Kidney (tissue), 13 donors: ENCODE measurements at regions not wholly inside any gene's neighbourhood (a gene's known extent, or its start where the extent isn't known, plus 50 kb on each side); places are given as distances from the start of the nearest gene placed in this dataset.

Experiments
- DNase-seq, 5 donors: peaks; one replicate each; pipeline ENCODE4 v3.0.0-alpha.2; 2013 to 2020
- FAIRE-seq: peaks from 2 replicates; lab custom pipeline; 2012; peaks lifted over from hg19 to GRCh38; lab: Jason Lieb, UNC
- H3K27ac ChIP-seq, 2 donors: one replicate each; pipeline ENCODE4 v1.7.0; 2013; ENCODE audit warnings: low read depth in 2 of 2, low read length in 2 of 2, inconsistent platforms in 1 of 2
- H3K27me3 ChIP-seq: one replicate; pipeline ENCODE4 v1.7.1; 2013; ENCODE audit warnings: low read length, inconsistent platforms; ENCODE audit not compliant: control insufficient read depth, insufficient read depth
- H3K36me3 ChIP-seq, 3 donors: one replicate each; pipeline versions ENCODE4 v1.7.0 to v1.7.1; 2013; ENCODE audit warnings: low read length in 3 of 3, control low read depth in 1 of 3, inconsistent platforms in 1 of 3; ENCODE audit not compliant: insufficient read depth in 3 of 3, control insufficient read depth in 2 of 3
- H3K4me1 ChIP-seq, 3 donors: one replicate each; pipeline versions ENCODE4 v1.7.0 to v1.7.1; 2013; ENCODE audit warnings: low read length in 3 of 3, inconsistent platforms in 1 of 3, low read depth in 1 of 3; ENCODE audit not compliant: control insufficient read depth in 2 of 3, insufficient read depth in 2 of 3
- H3K4me3 ChIP-seq, 3 donors: one replicate each; pipeline versions ENCODE4 v1.7.0 to v1.8.1; 2013; ENCODE audit warnings: low read length in 3 of 3, control low read depth in 1 of 3, inconsistent platforms in 1 of 3
- H3K9ac ChIP-seq, 3 donors: one replicate each; pipeline versions ENCODE4 v1.7.0 to v1.7.1; 2013; ENCODE audit warnings: low read length in 3 of 3, control low read depth in 1 of 3, inconsistent platforms in 1 of 3
- H3K9me3 ChIP-seq, 3 donors: one replicate each; pipeline versions ENCODE4 v1.7.0 to v1.7.1; 2013; ENCODE audit warnings: low read length in 3 of 3, control low read depth in 1 of 3, inconsistent platforms in 1 of 3; ENCODE audit not compliant: control insufficient read depth in 2 of 3, insufficient read depth in 1 of 3
- intact Hi-C: fragments of 100-400 bp; cut with DNase I; formaldehyde crosslinking; loops from one replicate; pipeline ENCODE4 v1.11.1; 2022
- TF ChIP-seq, protein P1 (sequence below): IDR thresholded peaks from 3 replicates; pipeline ENCODE4 v1.5.1; 2012; ENCODE audit warnings: mild to moderate bottlenecking, moderate library complexity, borderline replicate concordance; ENCODE audit not compliant: insufficient read depth; ENCODE audit errors: extremely low read depth
- donor health status: control.
- donor health status: control.
- donor health status: control.
- donor health status: control.
- donor health status: control.
- donor health status: DM: yes; HTN: yes; CAD: no.
- donor health status: Normal renal cell carcinoma (clear cell type).

DNA sequence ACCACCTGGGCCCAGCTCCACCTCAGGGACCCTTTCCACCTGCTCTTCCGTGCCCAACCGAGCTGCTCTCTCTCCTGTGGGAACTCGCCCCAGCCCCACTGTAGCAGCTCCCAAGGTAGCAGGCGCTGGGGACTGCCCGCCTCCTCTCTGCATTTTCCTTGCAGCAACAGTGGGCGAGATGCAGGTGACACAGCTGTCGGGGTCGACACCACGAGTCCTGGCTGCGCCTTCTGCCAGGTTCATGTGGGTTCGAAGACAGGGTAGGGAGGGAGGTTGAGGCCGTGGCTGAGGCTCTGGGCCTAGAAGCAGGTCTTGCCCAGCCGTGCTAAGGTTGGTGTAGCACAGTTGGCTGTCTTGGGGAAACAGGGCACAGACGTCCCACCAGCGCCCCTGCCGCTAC lies 245.2 kb upstream of the FSTL5 start:
- TF ChIP-seq, protein P1, sequence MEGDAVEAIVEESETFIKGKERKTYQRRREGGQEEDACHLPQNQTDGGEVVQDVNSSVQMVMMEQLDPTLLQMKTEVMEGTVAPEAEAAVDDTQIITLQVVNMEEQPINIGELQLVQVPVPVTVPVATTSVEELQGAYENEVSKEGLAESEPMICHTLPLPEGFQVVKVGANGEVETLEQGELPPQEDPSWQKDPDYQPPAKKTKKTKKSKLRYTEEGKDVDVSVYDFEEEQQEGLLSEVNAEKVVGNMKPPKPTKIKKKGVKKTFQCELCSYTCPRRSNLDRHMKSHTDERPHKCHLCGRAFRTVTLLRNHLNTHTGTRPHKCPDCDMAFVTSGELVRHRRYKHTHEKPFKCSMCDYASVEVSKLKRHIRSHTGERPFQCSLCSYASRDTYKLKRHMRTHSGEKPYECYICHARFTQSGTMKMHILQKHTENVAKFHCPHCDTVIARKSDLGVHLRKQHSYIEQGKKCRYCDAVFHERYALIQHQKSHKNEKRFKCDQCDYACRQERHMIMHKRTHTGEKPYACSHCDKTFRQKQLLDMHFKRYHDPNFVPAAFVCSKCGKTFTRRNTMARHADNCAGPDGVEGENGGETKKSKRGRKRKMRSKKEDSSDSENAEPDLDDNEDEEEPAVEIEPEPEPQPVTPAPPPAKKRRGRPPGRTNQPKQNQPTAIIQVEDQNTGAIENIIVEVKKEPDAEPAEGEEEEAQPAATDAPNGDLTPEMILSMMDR, result no peak
- H3K4me3 ChIP-seq, result no peak overlapping the region
- no peak overlapping the region for H3K9ac ChIP-seq
- H3K27me3 ChIP-seq, result no peaks in the 10 kb centered on the region
- intact Hi-C loops, result no loop called here
- FAIRE-seq (no peak), DNase-seq (peak in 1 of 5 donors; percentile 68)
- H3K9me3 ChIP-seq, result no peaks in the 10 kb centered on the region
- H3K27ac ChIP-seq, result no peak overlapping the region
- no peaks in the 10 kb centered on the region for H3K4me1 ChIP-seq
- no peaks in the 10 kb centered on the region for H3K36me3 ChIP-seq

DNA sequence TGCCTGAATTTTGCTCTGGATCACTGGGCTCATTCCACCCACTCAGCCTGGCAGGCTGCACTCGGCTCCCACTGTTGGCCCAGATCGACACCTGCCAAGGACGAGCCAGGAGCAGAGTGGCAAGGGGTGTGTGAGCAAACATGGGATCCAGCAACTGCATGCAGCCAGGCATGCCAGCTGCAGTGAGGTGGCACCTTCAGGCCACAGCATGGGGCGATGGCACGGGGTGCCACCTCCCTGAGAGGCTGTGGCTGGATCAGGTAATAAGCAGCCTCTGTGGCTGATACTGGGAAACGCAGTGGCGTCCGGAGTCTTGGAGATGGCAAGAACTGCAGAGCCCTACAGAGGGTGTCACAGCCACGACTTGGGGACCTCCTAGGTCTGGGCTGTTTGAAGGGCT lies 244.5 kb upstream of the FSTL5 start:
- H3K36me3 ChIP-seq, result no peaks in the 10 kb centered on the region
- no peak overlapping the region for H3K27ac ChIP-seq
- DNase-seq (no peak), FAIRE-seq (no peak)
- H3K9ac ChIP-seq, result no peak overlapping the region
- H3K27me3 ChIP-seq, result no peaks in the 10 kb centered on the region
- H3K9me3 ChIP-seq, result no peaks in the 10 kb centered on the region
- TF ChIP-seq, protein P1, result no peak
- no peak overlapping the region for H3K4me3 ChIP-seq
- no peaks in the 10 kb centered on the region for H3K4me1 ChIP-seq
- intact Hi-C loops, result no loop called here

DNA sequence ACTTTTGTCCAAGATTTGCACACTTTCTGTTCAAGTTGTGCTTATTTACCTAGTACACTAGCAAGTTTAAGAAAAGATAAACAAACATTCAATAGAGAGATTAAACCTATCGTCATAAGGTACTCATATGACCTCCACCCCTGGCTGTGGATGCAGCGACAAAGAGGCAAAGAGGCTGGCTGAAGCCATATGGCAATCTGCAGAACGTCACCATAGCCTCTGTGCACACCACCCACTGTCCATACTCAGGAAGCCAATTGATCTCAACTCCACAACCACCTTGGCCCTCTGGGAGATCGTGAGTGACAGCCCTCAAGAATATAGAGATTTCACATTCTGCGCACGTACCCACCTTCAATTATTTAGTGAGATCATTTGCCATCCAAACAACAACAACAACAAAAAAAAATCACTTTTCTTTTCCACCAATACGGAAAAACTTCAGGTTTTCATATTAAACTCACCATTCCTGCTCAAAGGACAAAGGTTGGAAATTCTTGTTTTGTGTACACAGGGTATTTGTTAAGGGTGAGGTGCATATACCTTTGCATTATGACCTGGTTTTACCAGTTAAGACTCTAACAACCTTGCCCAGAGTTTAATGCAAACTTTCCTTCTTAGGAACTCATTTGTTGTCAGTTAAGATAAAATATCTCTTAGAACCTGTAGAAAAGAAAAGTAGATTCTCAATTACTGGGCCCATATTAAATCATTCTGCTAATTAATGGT lies 243.0 kb upstream of the FSTL5 start:
- Histone ChIP-seq H3K9ac (no peak overlapping the region), H3K4me1 (no peaks in the 10 kb centered on the region), H3K27me3 (no peaks in the 10 kb centered on the region), H3K9me3 (no peaks in the 10 kb centered on the region), H3K36me3 (no peaks in the 10 kb centered on the region), H3K27ac (no peak overlapping the region), H3K4me3 (no peak overlapping the region)
- FAIRE-seq (no peak), DNase-seq (no peak)
- TF ChIP-seq, protein P1, result no peak
- intact Hi-C loops, result no loop called here

DNA sequence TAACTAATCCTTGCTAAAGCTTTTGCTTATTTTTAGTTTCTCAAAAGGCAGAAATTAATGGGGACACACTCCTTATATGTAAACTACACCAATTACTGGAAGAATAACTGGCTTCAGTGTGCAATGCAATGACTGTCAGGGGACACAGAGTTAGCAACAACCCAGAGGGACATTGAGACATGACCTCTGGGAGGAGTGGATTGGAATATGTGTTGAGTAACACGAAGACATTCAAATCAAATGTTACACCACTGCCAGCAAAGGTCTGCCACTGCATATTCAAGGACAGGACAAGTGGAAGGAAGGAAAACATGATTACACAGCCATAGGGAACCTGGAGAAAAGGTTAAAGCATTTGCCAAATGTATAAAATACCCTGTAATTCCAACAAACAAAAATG lies 240.1 kb upstream of the FSTL5 start:
- no peaks in the 10 kb centered on the region for H3K9me3 ChIP-seq
- H3K27me3 ChIP-seq, result no peaks in the 10 kb centered on the region
- no peaks in the 10 kb centered on the region for H3K4me1 ChIP-seq
- H3K27ac ChIP-seq, result no peak overlapping the region
- intact Hi-C loops, result no loop called here
- no peak for FAIRE-seq
- H3K9ac ChIP-seq, result no peak overlapping the region
- TF ChIP-seq, protein P1, result no peak
- no peak overlapping the region for H3K4me3 ChIP-seq
- H3K36me3 ChIP-seq, result no peaks in the 10 kb centered on the region
- DNase-seq, result no peak
